Ramos (cell line): ENCODE measurements at regions not wholly inside any gene's neighbourhood (a gene's known extent, or its start where the extent isn't known, plus 50 kb on each side); places are given as distances from the start of the nearest gene placed in this dataset.
"Not testable (repeated sequence)": the region's sequence is repeated elsewhere in the genome, so short reads cannot be mapped to it uniquely, and the experiment has no call there.

ENCODE experiments used
- in situ Hi-C: fragments of 300-500 bp; cut with MboI; formaldehyde crosslinking; loops from one replicate; pipeline ENCODE4 v1.14.3; 2022; ENCODE audit warnings: low sequenced_read_pairs; ENCODE audit not compliant: unreplicated experiment

- in situ Hi-C loops, result no loop called here
Observed at GRCh38 chr11:110347660-110348059, 51.2 kb upstream of the RDX start.

GRCh38 chr11:110349138-110349996, 53.0 kb upstream of the RDX start:
- in situ Hi-C loops, result no loop called here

- in situ Hi-C loops, result not testable (repeated sequence)
Observed at GRCh38 chr11:110349997-110350383, 53.6 kb upstream of the RDX start.

- in situ Hi-C loops, result no loop called here
Observed at GRCh38 chr11:110355011-110355744, 58.8 kb upstream of the RDX start.

GRCh38 chr11:110356762-110357671, 60.6 kb upstream of the RDX start:
- in situ Hi-C loops, result no loop called here

GRCh38 chr11:110358336-110358735, 61.9 kb upstream of the RDX start:
- in situ Hi-C loops, result no loop called here

- in situ Hi-C loops, result not testable (repeated sequence)
Observed at GRCh38 chr11:110360781-110361408, 64.5 kb upstream of the RDX start.

GRCh38 chr11:110362971-110363509, 66.6 kb upstream of the RDX start:
- in situ Hi-C loops, result no loop called here

GRCh38 chr11:110366291-110366690, 63.5 kb upstream of the FDX1 start:
- in situ Hi-C loops, result no loop called here

- in situ Hi-C loops, result no loop called here
Observed at GRCh38 chr11:110367571-110367970, 62.2 kb upstream of the FDX1 start.

- in situ Hi-C loops, result loop anchor here (10.0 kb wide), 1 partner anchor 166 kb away; no protein-coding TSS in a partner anchor
Observed at GRCh38 chr11:110371084-110371483, 58.7 kb upstream of the FDX1 start.

- in situ Hi-C loops, result loop anchor here (10.0 kb wide), 1 partner anchor 168 kb away; no protein-coding TSS in a partner anchor
Observed at GRCh38 chr11:110373051-110373702, 56.6 kb upstream of the FDX1 start.

- in situ Hi-C loops, result loop anchor here (10.0 kb wide), 1 partner anchor 170 kb away; no protein-coding TSS in a partner anchor
Observed at GRCh38 chr11:110374921-110375320, 54.8 kb upstream of the FDX1 start.

- in situ Hi-C loops, result loop anchor here (10.0 kb wide), 1 partner anchor 171 kb away; no protein-coding TSS in a partner anchor
Observed at GRCh38 chr11:110375351-110375750, 54.4 kb upstream of the FDX1 start.

- in situ Hi-C loops, result loop anchor here (10.0 kb wide), 1 partner anchor 171 kb away; no protein-coding TSS in a partner anchor
Observed at GRCh38 chr11:110376021-110376420, 53.7 kb upstream of the FDX1 start.

- in situ Hi-C loops, result loop anchor here (10.0 kb wide), 1 partner anchor 172 kb away; no protein-coding TSS in a partner anchor
Observed at GRCh38 chr11:110376711-110377324, 52.9 kb upstream of the FDX1 start.

GRCh38 chr11:110377434-110377833, 52.3 kb upstream of the FDX1 start:
- in situ Hi-C loops, result loop anchor here (10.0 kb wide), 1 partner anchor 173 kb away; no protein-coding TSS in a partner anchor

- in situ Hi-C loops, result loop anchor here (10.0 kb wide), 1 partner anchor 174 kb away; no protein-coding TSS in a partner anchor
Observed at GRCh38 chr11:110379261-110379660, 50.5 kb upstream of the FDX1 start.
